ENCODE measurements at regions not wholly inside any gene's neighbourhood (a gene's known extent, or its start where the extent isn't known, plus 50 kb on each side); places are given as distances from the start of the nearest gene placed in this dataset.

DNA sequence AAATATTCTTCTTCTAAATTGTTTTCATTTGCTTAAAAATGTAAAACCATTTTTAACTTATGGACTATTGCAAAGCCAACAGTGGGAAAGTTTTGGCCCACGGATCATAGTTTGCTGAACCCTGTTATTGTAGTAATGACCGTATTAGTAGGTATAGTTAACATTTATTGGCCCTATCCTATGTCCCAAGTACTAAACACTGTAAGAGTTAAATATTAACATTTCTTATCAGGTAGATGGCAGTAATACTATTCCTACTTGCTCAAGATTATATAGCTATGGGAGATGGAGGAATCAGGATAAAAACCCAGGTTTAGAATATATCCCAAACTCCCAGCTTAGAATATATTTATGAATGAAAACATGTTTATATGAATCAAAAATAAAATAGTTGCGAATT lies 993.2 kb downstream of the SORCS3 start:
- TF ChIP-seq, protein P1, sequence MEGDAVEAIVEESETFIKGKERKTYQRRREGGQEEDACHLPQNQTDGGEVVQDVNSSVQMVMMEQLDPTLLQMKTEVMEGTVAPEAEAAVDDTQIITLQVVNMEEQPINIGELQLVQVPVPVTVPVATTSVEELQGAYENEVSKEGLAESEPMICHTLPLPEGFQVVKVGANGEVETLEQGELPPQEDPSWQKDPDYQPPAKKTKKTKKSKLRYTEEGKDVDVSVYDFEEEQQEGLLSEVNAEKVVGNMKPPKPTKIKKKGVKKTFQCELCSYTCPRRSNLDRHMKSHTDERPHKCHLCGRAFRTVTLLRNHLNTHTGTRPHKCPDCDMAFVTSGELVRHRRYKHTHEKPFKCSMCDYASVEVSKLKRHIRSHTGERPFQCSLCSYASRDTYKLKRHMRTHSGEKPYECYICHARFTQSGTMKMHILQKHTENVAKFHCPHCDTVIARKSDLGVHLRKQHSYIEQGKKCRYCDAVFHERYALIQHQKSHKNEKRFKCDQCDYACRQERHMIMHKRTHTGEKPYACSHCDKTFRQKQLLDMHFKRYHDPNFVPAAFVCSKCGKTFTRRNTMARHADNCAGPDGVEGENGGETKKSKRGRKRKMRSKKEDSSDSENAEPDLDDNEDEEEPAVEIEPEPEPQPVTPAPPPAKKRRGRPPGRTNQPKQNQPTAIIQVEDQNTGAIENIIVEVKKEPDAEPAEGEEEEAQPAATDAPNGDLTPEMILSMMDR (IDR thresholded peaks at IDR 0.05 in 8 of 11, conservative IDR thresholded peaks at IDR 0.05 in 3 of 11), result no peak
- no peak for TF ChIP-seq POLR2A (IDR thresholded peaks at IDR 0.05)
- no peak for TF ChIP-seq POLR2AphosphoS5 (IDR thresholded peaks at IDR 0.05)

All from spleen (tissue), 7 donors.